SK-N-SH treated with all-trans-retinoic acid at 6 μM for 48 hours (cell line): ENCODE measurements at regions not wholly inside any gene's neighbourhood (a gene's known extent, or its start where the extent isn't known, plus 50 kb on each side); places are given as distances from the start of the nearest gene placed in this dataset.

Experiments used
- ARNTL ChIP-seq: fragments of 450-650 bp; formaldehyde crosslinking; IDR thresholded peaks from 2 replicates; pipeline ENCODE4 v1.5.0; 2020; ENCODE audit warnings: low read depth, mild to moderate bottlenecking, moderate library complexity, borderline replicate concordance
- GLIS3 ChIP-seq: fragments of 250-450 bp; sonication (Bioruptor Pico); IDR thresholded peaks from 2 replicates; pipeline ENCODE4 v1.5.0; 2020; ENCODE audit warnings: mild to moderate bottlenecking, moderate library complexity
- PPARA ChIP-seq: fragments of 250-450 bp; sonication (Bioruptor Pico); IDR thresholded peaks from 2 replicates; pipeline ENCODE4 v1.5.0; 2020; ENCODE audit warnings: mild to moderate bottlenecking, borderline replicate concordance
- RARB ChIP-seq: fragments of 250-450 bp; sonication (Bioruptor Pico); IDR thresholded peaks from 2 replicates; pipeline ENCODE4 v1.8.0; 2021; ENCODE audit warnings: mild to moderate bottlenecking, moderate library complexity
- TCF4 ChIP-seq: fragments of 250-450 bp; sonication (Bioruptor Pico); IDR thresholded peaks from 2 replicates; pipeline ENCODE4 v1.8.0; 2021; ENCODE audit warnings: mild to moderate bottlenecking, moderate library complexity, borderline replicate concordance
- TOX ChIP-seq: fragments of 250-450 bp; sonication (Bioruptor Pico); IDR thresholded peaks from 2 replicates; pipeline ENCODE4 v1.8.0; 2021; ENCODE audit warnings: mild to moderate bottlenecking, moderate library complexity, borderline replicate concordance
- ZFP3 ChIP-seq: fragments of 250-450 bp; sonication (Bioruptor Pico); IDR thresholded peaks from 2 replicates; pipeline ENCODE4 v1.5.0; 2020; ENCODE audit warnings: mild to moderate bottlenecking, moderate library complexity
- ZFP30 ChIP-seq: fragments of 450-650 bp; formaldehyde crosslinking; IDR thresholded peaks from 2 replicates; pipeline ENCODE4 v1.5.0; 2022; ENCODE audit warnings: mild to moderate bottlenecking, moderate library complexity
- TF ChIP-seq, protein P1 (sequence below): fragments of 250-450 bp; sonication (Bioruptor Pico); IDR thresholded peaks from 2 replicates; pipeline ENCODE4 v1.5.0; 2020; ENCODE audit warnings: mild to moderate bottlenecking, moderate library complexity
- TF ChIP-seq, protein P2 (sequence below): fragments of 250-450 bp; sonication (Bioruptor Pico); IDR thresholded peaks from 2 replicates; pipeline ENCODE4 v1.5.1; 2020; ENCODE audit warnings: low read depth, mild to moderate bottlenecking, moderate library complexity
- TF ChIP-seq, protein P3 (sequence below): fragments of 250-450 bp; sonication (Bioruptor Pico); IDR thresholded peaks from 2 replicates; pipeline ENCODE4 v1.8.0; 2021; ENCODE audit warnings: low read depth, mild to moderate bottlenecking, moderate library complexity, borderline replicate concordance
- TF ChIP-seq, protein P4 (sequence below): fragments of 250-450 bp; sonication (Bioruptor Pico); IDR thresholded peaks from 2 replicates; pipeline ENCODE4 v1.5.1; 2021; ENCODE audit warnings: mild to moderate bottlenecking, moderate library complexity
- TF ChIP-seq, protein P5 (sequence below): fragments of 250-450 bp; sonication (Bioruptor Pico); IDR thresholded peaks from 2 replicates; pipeline ENCODE4 v1.8.0; 2020; ENCODE audit warnings: mild to moderate bottlenecking, moderate library complexity, borderline replicate concordance

DNA sequence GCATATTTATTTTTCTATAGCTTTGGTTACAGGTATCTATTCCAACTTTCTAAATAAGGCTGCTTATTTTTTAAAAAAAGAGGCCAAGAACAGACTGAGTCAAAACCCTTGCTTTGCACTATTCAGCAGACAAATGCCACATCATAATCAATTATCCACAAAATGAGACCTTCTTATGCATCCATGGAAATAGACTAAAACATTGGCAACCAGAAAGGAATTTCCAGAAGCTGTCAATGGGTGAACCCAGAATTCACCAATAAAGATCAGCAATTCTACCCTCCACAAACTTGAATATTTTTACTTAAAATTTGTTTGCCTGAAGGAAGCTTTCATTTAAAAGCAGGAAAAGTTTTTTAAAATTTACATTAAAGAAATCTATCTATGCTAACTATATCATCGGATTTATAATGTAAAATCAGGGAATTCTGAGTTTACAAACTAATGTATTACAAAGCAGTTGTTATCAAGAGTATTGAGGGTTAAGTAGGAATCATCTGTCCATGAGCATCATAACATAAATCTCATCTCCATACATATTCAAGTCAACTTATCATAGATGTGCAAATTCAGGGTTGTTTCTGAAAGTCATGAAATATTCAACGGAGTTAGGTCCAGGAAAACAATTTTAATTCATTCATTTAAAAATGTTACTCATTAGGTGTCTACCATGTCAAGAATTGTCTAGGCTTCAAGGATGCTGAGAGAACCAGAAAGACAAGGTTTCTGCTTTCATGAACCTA is 548.0 kb downstream of the SATB2 start:
- TF ChIP-seq, protein P1, sequence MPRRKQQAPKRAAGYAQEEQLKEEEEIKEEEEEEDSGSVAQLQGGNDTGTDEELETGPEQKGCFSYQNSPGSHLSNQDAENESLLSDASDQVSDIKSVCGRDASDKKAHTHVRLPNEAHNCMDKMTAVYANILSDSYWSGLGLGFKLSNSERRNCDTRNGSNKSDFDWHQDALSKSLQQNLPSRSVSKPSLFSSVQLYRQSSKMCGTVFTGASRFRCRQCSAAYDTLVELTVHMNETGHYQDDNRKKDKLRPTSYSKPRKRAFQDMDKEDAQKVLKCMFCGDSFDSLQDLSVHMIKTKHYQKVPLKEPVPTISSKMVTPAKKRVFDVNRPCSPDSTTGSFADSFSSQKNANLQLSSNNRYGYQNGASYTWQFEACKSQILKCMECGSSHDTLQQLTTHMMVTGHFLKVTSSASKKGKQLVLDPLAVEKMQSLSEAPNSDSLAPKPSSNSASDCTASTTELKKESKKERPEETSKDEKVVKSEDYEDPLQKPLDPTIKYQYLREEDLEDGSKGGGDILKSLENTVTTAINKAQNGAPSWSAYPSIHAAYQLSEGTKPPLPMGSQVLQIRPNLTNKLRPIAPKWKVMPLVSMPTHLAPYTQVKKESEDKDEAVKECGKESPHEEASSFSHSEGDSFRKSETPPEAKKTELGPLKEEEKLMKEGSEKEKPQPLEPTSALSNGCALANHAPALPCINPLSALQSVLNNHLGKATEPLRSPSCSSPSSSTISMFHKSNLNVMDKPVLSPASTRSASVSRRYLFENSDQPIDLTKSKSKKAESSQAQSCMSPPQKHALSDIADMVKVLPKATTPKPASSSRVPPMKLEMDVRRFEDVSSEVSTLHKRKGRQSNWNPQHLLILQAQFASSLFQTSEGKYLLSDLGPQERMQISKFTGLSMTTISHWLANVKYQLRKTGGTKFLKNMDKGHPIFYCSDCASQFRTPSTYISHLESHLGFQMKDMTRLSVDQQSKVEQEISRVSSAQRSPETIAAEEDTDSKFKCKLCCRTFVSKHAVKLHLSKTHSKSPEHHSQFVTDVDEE (CRISPR knock-in tag): no peak
- TF ChIP-seq TOX (CRISPR knock-in tag) (no peak), TCF4 (CRISPR knock-in tag) (no peak), ARNTL (no peak), RARB (CRISPR knock-in tag) (no peak), ZFP30 (CRISPR knock-in tag) (no peak), ZFP3 (CRISPR knock-in tag) (no peak), GLIS3 (CRISPR knock-in tag) (no peak), PPARA (CRISPR knock-in tag) (no peak)
- TF ChIP-seq, protein P2, sequence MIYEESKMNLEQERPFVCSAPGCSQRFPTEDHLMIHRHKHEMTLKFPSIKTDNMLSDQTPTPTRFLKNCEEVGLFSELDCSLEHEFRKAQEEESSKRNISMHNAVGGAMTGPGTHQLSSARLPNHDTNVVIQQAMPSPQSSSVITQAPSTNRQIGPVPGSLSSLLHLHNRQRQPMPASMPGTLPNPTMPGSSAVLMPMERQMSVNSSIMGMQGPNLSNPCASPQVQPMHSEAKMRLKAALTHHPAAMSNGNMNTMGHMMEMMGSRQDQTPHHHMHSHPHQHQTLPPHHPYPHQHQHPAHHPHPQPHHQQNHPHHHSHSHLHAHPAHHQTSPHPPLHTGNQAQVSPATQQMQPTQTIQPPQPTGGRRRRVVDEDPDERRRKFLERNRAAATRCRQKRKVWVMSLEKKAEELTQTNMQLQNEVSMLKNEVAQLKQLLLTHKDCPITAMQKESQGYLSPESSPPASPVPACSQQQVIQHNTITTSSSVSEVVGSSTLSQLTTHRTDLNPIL (CRISPR knock-in tag): no peak
- TF ChIP-seq, protein P3, sequence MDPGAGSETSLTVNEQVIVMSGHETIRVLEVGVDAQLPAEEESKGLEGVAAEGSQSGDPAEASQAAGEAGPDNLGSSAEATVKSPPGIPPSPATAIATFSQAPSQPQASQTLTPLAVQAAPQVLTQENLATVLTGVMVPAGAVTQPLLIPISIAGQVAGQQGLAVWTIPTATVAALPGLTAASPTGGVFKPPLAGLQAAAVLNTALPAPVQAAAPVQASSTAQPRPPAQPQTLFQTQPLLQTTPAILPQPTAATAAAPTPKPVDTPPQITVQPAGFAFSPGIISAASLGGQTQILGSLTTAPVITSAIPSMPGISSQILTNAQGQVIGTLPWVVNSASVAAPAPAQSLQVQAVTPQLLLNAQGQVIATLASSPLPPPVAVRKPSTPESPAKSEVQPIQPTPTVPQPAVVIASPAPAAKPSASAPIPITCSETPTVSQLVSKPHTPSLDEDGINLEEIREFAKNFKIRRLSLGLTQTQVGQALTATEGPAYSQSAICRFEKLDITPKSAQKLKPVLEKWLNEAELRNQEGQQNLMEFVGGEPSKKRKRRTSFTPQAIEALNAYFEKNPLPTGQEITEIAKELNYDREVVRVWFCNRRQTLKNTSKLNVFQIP (CRISPR knock-in tag): no peak
- TF ChIP-seq, protein P4, sequence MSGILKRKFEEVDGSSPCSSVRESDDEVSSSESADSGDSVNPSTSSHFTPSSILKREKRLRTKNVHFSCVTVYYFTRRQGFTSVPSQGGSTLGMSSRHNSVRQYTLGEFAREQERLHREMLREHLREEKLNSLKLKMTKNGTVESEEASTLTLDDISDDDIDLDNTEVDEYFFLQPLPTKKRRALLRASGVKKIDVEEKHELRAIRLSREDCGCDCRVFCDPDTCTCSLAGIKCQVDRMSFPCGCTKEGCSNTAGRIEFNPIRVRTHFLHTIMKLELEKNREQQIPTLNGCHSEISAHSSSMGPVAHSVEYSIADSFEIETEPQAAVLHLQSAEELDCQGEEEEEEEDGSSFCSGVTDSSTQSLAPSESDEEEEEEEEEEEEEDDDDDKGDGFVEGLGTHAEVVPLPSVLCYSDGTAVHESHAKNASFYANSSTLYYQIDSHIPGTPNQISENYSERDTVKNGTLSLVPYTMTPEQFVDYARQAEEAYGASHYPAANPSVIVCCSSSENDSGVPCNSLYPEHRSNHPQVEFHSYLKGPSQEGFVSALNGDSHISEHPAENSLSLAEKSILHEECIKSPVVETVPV (CRISPR knock-in tag): no peak
- TF ChIP-seq, protein P5, sequence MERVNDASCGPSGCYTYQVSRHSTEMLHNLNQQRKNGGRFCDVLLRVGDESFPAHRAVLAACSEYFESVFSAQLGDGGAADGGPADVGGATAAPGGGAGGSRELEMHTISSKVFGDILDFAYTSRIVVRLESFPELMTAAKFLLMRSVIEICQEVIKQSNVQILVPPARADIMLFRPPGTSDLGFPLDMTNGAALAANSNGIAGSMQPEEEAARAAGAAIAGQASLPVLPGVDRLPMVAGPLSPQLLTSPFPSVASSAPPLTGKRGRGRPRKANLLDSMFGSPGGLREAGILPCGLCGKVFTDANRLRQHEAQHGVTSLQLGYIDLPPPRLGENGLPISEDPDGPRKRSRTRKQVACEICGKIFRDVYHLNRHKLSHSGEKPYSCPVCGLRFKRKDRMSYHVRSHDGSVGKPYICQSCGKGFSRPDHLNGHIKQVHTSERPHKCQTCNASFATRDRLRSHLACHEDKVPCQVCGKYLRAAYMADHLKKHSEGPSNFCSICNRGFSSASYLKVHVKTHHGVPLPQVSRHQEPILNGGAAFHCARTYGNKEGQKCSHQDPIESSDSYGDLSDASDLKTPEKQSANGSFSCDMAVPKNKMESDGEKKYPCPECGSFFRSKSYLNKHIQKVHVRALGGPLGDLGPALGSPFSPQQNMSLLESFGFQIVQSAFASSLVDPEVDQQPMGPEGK (CRISPR knock-in tag): no peak
